ENCODE measurements at regions not wholly inside any gene's neighbourhood (a gene's known extent, or its start where the extent isn't known, plus 50 kb on each side); places are given as distances from the start of the nearest gene placed in this dataset.

GRCh38 chr3:6062261-6063187 is 798.4 kb upstream of the GRM7 start:
- no peaks in the 10 kb centered on the region for H4K20me1 ChIP-seq (replicated peaks; ENCODE audit: control insufficient read depth, extremely low read depth, insufficient read depth, low read length)
- H3K4me2 ChIP-seq (ENCODE audit: insufficient read depth, low read length), result no peak overlapping the region
- intact Hi-C loops (cut with micrococcal nuclease) (no loop called here), dilution Hi-C loops (cut with MboI; ENCODE audit: extremely low pct_ligation_motif_present, low sequenced_read_pairs) (no loop called here)
- no peak overlapping the region for H3K27ac ChIP-seq (ENCODE audit: insufficient read depth, low read depth, low read length)
- H3K36me3 ChIP-seq (ENCODE audit: control insufficient read depth in 2 of 2, extremely low read depth in 1 of 2, insufficient read depth in 2 of 2, low read length in 2 of 2), result no peaks in the 10 kb centered on the region
- no peak overlapping the region for H3K4me3 ChIP-seq (replicated peaks in 1 of 3; ENCODE audit: insufficient read depth in 1 of 3, low read depth in 1 of 3, low read length in 3 of 3)
- POLR2A ChIA-PET, result no interaction called here
- TF ChIP-seq POLR2A (IDR thresholded peaks at IDR 0.05; ENCODE audit: low read depth, low read length) (no peak), JUN (IDR thresholded peaks at IDR 0.05; ENCODE audit: borderline replicate concordance, insufficient read depth, insufficient read length, low read depth) (no peak), MAX (IDR thresholded peaks at IDR 0.05; ENCODE audit: insufficient read depth, insufficient read length) (no peak), CTCF (IDR thresholded peaks at IDR 0.05; ENCODE audit: extremely low read depth in 1 of 2, insufficient read depth in 1 of 2, low read depth in 1 of 2, low read length in 2 of 2) (no peak), GATA2 (IDR thresholded peaks at IDR 0.05; ENCODE audit: insufficient read depth, insufficient read length, low read depth, low read length) (no peak), MYC (IDR thresholded peaks at IDR 0.05; ENCODE audit: low read depth, low read length) (no peak), POLR2AphosphoS5 (IDR thresholded peaks at IDR 0.05; ENCODE audit: insufficient read depth, low read depth, low read length) (no peak), FOS (IDR thresholded peaks at IDR 0.05; ENCODE audit: borderline replicate concordance, insufficient read depth, low read length) (no peak), EZH2 (IDR thresholded peaks at IDR 0.05; ENCODE audit: borderline replicate concordance, low read depth, low read length, severe bottlenecking) (no peak)
- no peaks in the 10 kb centered on the region for H3K9me1 ChIP-seq (replicated peaks; ENCODE audit: control insufficient read depth, extremely low read depth, insufficient read depth, low read length)
- no peaks in the 10 kb centered on the region for H3K79me2 ChIP-seq (ENCODE audit: control insufficient read depth, insufficient read depth, low read length)
- no peak overlapping the region for H2AFZ ChIP-seq (ENCODE audit: low read depth, low read length)
- H3K27me3 ChIP-seq (ENCODE audit: control insufficient read depth in 2 of 2, insufficient read depth in 2 of 2, low read length in 2 of 2), result no peaks in the 10 kb centered on the region
- peaks cover 5% of the 10 kb centered on the region for H3K9me3 ChIP-seq (replicated peaks; ENCODE audit: control insufficient read depth, insufficient read depth, low read length)
- no TSS peak for BruUV-seq (replicated peaks)
- CTCF ChIA-PET, result no interaction called here
- no peak overlapping the region for H3K9ac ChIP-seq (replicated peaks; ENCODE audit: extremely low read depth, insufficient read depth, low read length)
- DNase-seq (ENCODE audit: low read depth, low spot score) (no peak), FAIRE-seq (no peak)
- H3K4me1 ChIP-seq (ENCODE audit: control insufficient read depth, extremely low read depth, insufficient read depth, low read length), result no peaks in the 10 kb centered on the region

Data from endothelial cell of umbilical vein (primary cell).